NOMO-1 treated with dmso at 0.1 percent for 144 hours (cell line): ENCODE measurements at regions not wholly inside any gene's neighbourhood (a gene's known extent, or its start where the extent isn't known, plus 50 kb on each side); places are given as distances from the start of the nearest gene placed in this dataset.

ENCODE experiments used
- DNase-seq: peaks from one replicate; lab custom pipeline; 2025; ENCODE audit not compliant: unreplicated experiment; lab: John Stamatoyannopoulos, UW

DNA sequence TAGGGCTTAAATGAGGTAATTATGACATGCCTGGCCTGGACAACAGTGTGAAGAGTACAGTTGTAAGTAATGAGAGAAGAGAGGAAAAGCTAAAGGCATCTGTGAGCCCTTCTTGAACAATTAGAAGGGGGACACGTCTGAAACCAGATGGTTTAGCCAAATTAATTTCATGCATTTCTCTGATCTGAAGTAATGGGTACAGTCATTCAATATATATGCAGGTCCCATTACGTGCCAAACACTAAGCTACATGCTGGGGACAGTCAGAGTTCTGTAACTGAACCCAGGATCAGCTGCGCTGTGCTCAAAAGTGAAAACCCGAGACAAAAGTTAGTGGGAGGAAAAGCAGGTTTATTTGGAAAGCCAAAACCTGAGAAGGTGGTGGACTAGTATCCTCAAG lies 207.2 kb upstream of the TMTC1 start:
- no peak for DNase-seq

DNA sequence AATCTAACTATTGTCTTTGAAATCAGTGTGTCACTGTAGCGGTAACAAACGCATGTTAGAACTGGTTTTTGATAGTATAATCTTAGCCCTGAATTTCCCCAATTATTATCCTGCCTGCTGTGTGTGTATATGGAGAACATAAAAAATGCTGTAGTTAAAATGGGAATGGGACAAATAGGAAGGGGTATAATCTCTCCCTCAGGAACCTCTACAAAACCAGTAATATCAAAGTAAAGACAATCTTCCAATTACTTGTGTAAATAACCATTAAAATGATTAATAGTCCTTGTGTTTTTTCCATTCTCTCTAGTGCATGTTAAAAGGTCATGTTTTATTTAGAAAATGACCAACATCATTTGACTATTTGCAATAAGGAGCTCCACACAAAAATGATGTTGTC lies 200.1 kb upstream of the TMTC1 start:
- no peak for DNase-seq

DNA sequence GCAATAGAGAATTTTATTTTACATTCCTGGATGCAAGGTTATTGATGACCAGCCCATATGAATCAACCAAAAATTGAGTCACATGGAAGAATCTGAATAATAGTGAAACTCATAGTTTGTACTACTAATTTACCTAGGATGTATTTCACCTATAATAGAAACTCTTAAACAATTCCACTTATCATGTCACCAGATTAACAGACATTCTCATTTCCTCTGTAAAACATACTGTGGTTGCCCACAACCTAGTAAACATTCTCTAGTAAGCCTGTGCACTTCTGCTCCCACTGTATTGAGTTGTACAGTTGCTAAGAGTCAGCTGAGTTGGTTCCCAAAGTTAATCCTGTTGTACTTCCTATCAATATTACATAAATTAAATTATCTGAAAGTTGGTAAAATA lies 196.6 kb upstream of the TMTC1 start:
- DNase-seq: no peak

DNA sequence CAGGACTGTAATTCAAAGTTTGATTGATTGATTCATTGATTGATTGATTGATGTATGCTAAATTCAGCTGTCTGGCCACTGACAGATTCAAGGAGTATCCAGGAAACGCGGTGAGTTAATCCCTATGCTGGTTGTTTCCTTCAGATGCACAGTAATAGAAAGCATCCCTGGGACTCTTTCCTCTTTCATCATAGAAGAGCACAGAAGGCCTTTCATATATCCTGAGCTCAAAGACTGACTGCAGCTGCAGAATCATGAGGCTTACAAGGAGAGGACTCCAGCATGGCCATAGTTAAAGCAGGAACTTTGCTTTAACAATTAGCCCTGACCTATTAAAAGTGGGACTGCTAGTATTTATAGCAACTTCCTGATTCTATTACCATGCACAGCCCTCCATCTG lies 187.7 kb upstream of the TMTC1 start:
- no peak for DNase-seq

DNA sequence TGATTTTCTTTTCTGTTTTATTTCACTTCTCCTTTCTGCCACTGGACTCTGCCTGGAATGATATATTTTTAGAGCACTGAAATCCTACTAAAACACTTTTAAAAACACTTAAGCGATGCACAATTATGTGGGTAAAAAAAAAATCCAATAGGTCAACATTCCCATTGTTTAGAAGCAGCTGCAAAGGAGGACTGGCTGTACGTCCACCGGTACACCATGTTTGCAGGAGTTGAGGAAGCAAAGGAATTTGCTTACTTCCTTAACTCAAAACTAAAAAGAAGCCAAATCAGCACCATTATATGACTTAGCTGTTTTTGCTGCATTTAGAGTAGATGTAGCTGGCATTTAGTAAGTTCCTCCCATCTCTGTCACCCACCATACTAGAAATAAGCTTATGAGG lies 186.8 kb upstream of the TMTC1 start:
- no peak for DNase-seq

DNA sequence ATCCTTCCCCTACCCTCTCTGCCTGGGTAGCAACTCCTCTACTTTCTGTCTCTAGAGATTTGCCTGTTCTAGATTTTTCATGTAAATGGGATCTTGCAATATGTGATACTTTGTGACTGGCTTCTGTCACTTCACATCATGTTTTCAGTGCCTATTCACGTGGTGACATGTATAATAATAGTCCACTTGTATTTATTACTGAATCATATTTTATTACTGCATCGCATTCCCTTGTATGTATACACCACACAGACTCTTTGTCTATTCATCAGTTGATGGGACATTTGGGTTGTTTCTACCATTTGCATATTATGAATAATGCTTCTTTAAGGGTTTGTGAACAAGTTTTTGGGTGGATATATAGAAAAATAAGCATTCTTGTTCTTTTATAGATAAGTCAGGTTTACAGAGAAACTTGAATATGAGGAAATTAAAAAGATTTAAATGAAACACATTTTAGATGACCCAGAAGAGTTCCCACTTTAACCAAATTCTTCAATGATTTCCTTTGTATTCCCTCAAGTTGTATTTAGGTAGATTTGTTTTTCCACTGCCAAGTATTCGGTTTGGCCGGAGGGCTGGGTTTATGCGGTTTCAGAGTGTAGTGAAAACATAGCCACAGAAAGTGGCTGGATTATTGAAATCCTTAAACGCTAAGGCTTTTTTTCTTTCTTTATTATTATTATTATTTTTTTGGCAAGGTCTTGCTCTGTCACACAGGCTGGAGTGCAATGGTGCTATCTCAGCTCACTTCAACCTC lies 178.7 kb upstream of the TMTC1 start:
- no peak for DNase-seq

DNA sequence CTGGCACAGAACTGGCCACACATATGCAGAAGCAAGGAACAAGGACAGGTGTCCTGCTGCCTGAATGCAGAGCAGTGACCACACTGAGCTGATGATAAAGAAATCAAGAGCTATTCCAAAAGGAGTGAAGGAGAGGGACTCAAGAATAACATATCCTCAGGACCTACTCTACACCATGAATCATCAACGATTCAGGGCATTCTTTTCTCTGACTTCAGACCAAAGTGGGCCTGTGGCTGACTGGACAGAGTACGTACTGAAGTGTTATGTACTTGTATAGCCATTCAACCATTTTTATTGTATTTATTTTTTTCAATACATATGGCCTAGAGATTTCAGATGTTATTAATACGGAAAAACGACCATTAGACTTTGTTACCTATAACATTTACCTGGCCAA lies 177.5 kb upstream of the TMTC1 start:
- DNase-seq: no peak

DNA sequence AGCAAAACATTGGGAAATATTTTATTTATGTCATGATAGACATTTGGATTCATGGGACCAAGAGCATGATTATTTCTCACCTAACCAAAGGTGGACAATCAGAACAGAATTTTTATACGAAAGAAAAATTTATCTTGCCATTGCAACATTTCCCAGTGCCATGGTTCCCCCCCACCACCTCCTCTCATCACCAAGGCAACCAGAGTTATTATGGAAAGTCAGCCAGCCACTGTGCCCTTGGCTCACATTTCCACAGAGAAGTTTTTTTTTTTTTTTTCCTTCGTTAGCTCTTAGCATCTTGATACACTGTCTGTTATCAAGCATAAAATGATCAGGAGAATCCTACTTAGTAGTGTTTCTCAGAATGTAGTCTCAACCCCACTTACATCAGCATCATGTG lies 176.4 kb upstream of the TMTC1 start:
- DNase-seq: no peak

DNA sequence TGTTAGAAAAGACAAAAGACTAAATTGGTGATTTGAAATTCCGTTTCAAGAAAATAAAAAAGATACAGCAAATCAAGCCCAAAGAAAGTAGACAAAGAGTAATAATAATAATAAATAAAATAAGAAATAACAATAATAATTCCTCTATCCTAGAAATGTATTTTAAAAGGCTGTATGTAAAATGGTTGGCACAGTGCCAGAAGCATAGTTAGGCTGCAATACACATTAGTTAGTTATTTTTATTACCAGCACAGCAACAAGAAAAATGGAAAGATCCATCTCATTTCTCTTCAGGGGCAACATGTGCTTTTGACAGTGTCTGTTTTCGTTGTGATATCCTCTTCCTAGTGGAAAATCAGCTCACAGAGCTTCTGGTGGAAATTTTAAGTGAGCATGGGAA lies 174.1 kb upstream of the TMTC1 start:
- DNase-seq: no peak

DNA sequence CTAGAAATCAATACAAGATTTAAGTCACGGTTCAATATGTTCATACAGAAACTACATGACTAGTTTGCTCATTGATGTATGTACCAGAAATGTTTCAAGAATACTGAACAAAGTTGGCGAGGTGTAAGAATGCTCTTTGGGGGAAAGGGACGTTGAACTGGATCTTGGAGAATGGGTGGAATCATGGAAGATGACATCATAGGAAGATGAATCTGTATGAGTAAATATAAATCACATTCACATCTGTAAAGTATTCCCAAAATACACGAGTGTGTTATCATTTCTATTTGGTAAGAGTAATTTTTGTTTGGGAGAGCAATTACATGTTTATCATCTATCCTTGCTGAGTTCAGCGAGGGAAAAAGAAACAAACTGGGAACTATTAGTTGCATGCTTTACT lies 162.2 kb upstream of the TMTC1 start:
- DNase-seq: no peak

DNA sequence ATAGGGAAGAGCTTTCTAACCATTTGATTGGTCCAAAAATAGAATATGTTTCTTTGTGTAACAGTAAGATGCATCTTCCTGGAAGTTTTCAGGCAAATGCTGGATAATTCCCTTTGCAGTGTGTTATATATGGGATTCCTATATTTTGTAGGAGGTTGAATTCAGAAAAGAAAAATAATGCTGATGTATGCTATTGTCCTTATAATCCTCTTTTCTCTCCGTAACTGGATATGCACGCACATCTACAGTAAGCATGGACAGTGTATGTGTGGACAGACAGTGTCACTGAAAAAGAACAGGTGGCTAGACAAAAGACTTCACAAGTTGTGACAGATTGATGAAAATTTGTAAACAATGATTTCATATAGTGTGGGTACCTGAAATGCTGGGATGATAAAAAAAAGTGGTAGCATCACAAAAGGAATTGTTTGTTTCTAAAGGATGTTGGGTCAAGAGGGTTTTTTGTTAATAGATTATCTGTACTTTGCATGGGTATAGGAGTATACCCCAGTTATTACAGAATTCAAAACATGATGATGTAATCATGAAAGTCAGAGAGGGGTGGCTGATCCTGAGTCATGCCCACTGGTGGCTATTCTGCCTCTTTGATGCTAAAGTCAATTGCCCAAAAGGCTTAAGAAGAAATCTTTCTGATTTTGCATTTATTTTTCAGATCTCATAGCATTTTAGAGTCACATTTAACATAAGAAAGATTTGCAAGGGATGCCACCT lies 160.7 kb upstream of the TMTC1 start:
- DNase-seq: no peak

DNA sequence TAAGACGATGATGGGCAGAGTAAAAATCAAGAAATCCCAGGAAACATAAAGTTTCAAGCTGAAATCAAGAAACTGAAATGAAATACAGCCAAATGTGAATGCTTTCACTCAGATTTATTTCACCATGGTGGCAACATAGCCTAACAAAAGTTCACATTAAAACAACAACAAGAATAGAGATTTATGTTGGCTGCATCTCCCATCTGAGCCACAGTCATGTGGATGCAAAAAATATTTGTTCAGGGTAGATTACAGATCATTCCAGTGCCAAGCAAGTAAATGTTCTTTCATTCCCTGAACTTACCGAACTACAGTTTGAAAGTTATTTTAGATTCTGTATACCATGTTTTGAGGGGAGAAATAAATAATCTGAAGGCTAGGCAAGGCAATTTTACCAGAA lies 159.9 kb upstream of the TMTC1 start:
- no peak for DNase-seq

DNA sequence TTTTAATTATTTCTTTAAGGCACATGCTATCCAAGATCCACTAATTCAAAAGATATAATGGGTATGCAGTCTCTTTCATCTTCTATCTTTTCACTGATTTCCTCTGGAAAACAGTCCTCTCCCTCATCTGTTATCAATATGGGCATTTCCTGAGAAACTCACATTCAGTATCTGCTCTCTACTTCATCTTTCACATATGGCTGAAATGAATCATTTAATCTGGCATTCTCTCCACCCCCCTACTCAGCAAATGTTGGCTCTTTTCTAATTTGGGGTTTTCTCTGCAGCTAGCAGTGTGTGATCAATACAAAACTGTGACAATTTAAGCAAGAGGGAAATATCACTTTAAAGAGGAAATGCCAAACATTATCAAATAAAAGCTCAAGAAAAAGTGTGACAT lies 157.1 kb upstream of the TMTC1 start:
- no peak for DNase-seq

DNA sequence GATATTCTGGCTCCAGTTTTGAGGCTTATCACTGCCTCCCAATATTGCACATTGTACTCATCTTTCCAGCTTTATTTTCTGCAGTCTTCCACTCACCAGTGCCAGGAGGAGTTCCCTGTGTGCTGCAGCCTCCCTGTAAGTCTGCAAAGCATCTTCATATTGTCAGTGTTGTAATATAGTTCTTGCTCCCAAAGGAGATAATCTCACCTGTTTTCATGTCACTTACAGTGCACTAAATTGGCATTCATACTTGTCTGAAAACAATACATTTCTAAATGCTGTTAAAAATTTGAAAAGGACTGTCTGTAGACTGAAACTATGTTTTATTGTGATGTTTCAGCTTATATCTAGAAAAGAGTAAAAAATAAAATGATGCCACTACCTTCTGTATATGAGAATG lies 146.8 kb upstream of the TMTC1 start:
- DNase-seq: no peak

DNA sequence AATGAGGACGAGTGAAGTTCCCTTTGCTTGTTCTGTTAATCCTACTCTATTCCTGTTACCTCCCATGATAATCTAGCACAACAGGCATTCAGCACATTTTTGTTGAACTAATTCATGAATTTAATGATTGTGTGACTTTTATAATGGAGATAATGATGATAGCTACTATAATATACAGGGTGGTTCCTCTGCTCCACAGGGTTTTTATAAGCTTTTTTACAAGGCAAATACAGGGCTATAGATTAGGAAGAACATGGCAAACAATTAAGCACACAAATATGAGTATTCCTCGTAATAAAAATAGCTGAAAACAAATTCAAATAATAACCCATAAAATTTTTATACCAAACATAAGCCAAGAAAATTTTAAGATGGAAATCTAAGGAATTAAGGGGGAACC lies 145.6 kb upstream of the TMTC1 start:
- no peak for DNase-seq

DNA sequence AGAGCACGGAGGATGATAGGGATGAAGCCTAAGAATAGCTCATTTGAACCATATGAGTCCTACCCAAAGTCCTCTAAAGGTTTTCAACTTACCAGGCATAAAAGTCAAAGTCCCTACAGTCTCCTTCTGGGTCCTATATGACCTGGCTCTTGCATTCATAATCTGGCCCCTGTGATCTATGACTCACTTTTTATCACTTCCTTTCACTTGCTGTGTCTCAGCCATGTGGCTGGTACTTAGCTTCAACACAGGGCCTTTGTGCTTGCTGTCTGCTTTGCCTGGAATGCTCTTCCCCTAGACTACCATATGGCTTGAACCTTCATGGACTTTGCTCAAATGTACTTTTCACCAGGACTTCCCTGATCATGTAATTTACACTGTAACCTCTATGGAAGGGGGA lies 137.6 kb upstream of the TMTC1 start:
- DNase-seq: no peak

DNA sequence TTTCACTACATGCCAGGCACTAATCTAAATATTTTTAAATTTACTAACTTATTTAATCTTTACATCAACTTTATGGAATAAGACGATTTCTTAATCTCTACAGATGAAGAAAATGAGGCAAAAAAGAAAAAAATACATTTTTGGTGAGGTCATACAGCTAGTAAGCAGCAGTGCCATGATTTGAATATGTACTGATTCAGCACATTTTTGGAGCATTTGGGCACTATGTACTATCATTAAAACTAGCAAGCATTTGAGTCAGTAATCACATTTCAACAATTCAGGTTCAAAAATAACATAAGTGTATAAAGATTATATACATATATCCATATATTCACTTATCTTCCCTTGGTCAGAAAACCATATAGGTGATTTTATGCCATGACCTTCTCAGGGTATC lies 124.4 kb upstream of the TMTC1 start:
- no peak for DNase-seq

DNA sequence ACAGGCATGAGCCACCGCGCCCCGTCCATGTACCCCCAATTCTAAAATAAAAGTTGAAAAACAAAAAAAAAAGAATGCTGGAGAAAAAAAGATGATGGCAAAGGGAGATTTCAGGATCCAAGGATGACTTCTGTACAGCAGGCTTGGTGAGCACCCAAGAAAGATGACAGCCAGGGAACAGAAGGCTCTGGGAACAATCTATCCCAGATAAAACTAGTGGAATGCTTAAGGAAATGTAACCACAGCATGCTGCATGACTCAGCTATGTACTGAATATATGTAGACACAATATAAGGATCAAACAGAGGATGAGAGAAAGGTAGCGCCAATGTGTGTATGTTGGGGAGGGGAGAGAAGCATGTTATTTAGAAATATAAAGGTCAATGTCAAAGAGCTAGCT lies 123.7 kb upstream of the TMTC1 start:
- DNase-seq: no peak

DNA sequence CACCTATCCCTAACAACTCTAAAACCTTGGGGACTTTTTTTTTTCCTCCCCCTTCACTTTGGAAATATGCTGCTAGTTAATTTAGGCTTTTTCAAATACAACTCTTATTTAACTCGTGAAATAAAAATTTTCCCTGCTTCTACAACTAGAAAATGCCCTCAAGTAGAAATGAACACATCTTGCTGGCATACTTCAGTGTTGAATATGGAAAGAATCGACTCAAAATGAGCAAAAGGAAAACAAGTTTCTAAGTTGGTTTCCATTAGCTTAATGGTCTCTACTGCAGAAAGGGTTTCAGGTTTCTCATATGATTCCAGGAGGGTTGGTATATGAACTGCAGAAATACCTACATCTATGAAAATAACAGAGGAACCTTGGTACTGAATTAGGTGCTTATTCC lies 118.3 kb upstream of the TMTC1 start:
- DNase-seq: no peak

DNA sequence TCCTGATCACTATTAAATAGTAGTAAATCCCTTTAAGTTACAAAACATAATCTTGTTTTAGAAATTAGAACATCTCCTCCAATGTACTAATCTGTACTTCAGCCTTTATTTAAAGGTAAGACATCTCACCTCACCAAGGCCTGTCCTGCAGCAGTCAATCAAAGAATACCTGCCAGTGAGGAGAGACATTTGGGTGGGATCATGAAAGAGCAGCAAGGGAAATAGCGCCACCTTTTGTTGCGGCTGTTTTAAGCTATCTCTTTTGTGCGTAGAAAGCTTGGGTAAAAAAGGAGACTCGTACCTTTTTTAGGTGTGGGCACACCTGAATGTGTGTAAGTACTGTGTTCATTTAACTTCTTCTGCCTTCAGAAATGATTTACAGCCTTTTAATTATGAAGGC lies 117.8 kb upstream of the TMTC1 start:
- no peak for DNase-seq

DNA sequence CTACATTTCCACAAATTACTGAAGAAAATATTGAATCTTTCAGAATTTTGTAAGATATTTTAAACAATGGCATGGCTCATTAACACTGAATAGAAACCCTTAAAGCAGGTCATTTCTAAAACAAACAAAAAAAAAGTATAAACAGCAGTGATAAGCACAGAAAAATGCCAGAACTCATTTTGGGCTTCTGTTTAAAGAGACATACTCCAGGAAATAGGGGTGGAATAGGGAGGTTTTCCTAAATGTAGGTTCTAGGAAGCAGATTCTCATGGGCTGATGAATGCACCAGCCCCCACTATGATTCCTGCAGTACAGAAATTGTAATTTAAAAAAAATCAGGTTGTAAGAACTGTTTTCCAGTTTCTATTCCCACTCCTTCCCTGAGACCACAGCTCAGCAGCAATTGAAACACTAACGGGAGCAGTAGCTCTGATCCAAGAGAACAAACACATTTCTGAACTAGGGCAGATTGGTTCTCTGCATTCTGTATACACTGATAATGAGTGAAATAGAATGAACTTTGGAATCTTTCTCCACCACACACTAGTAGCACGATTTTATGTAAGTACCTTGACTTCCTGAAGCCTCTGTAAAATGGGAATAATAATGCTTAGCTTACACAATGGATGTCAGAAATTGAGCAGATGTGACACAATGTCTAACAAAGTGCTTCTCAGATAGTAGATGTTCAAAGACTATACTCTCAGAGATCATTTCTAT lies 115.6 kb upstream of the TMTC1 start:
- DNase-seq: no peak

DNA sequence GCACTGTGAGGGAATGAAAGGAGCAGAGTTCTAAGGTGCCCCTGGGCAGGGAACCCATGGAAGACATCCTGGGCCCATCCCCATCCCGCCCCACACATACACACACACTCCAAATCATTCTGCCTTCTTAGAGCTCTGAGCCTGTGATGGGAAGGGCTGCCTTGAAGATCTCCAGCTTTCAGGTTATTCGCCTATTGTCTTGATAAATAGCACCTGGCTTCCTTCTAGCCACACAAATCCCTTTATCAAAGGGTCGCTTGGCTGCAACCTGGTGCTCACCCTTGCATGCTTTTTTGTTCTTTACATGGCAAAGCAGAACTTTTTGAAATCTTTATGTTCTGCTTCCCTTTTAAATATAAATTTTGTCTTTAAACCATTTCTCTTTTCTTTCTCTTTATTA lies 112.2 kb upstream of the TMTC1 start:
- DNase-seq: no peak
